SK-N-SH treated with all-trans-retinoic acid at 6 μM for 48 hours (cell line): ENCODE measurements at regions not wholly inside any gene's neighbourhood (a gene's known extent, or its start where the extent isn't known, plus 50 kb on each side); places are given as distances from the start of the nearest gene placed in this dataset.

Source experiments
- ATAC-seq: fragments of 200-7000 bp; cut with Tn5 transposase; 3 replicates; pipeline ENCODE4 v1.9.1; 2020; ENCODE audit warnings: mild to moderate bottlenecking, moderate library complexity
- ARNTL ChIP-seq: fragments of 450-650 bp; formaldehyde crosslinking; IDR thresholded peaks from 2 replicates; pipeline ENCODE4 v1.5.0; 2020; ENCODE audit warnings: low read depth, mild to moderate bottlenecking, moderate library complexity, borderline replicate concordance
- BACH2 ChIP-seq: fragments of 250-450 bp; sonication (Bioruptor Pico); IDR thresholded peaks from 2 replicates; pipeline ENCODE4 v1.9.0; 2021; ENCODE audit warnings: mild to moderate bottlenecking, borderline replicate concordance
- CSDC2 ChIP-seq: fragments of 250-450 bp; sonication (Bioruptor Pico); IDR thresholded peaks from 2 replicates; pipeline ENCODE4 v1.5.0; 2020; ENCODE audit warnings: mild to moderate bottlenecking, moderate library complexity
- CSRNP3 ChIP-seq: fragments of 250-450 bp; sonication (Bioruptor Pico); IDR thresholded peaks from 2 replicates; pipeline ENCODE4 v1.5.1; 2021; ENCODE audit warnings: mild to moderate bottlenecking, moderate library complexity
- ESRRG ChIP-seq: fragments of 250-450 bp; sonication (Bioruptor Pico); IDR thresholded peaks from 2 replicates; pipeline ENCODE4 v1.6.1; 2021; ENCODE audit warnings: mild to moderate bottlenecking
- GLIS3 ChIP-seq: fragments of 250-450 bp; sonication (Bioruptor Pico); IDR thresholded peaks from 2 replicates; pipeline ENCODE4 v1.5.0; 2020; ENCODE audit warnings: mild to moderate bottlenecking, moderate library complexity
- ISL1 ChIP-seq: fragments of 250-450 bp; sonication (Bioruptor Pico); IDR thresholded peaks from 2 replicates; pipeline ENCODE4 v2.1.2; 2022; ENCODE audit warnings: mild to moderate bottlenecking, moderate library complexity
- OSR1 ChIP-seq: fragments of 250-450 bp; sonication (Bioruptor Pico); IDR thresholded peaks from 2 replicates; pipeline ENCODE4 v1.8.0; 2022; ENCODE audit warnings: moderate library complexity, mild to moderate bottlenecking, inconsistent platforms
- POU6F1 ChIP-seq: fragments of 250-450 bp; sonication (Bioruptor Pico); IDR thresholded peaks from 2 replicates; pipeline ENCODE4 v1.8.0; 2021; ENCODE audit warnings: low read depth, mild to moderate bottlenecking, moderate library complexity, borderline replicate concordance
- PPARA ChIP-seq: fragments of 250-450 bp; sonication (Bioruptor Pico); IDR thresholded peaks from 2 replicates; pipeline ENCODE4 v1.5.0; 2020; ENCODE audit warnings: mild to moderate bottlenecking, borderline replicate concordance
- RARB ChIP-seq: fragments of 250-450 bp; sonication (Bioruptor Pico); IDR thresholded peaks from 2 replicates; pipeline ENCODE4 v1.8.0; 2021; ENCODE audit warnings: mild to moderate bottlenecking, moderate library complexity
- SNAI2 ChIP-seq: fragments of 250-450 bp; sonication (Bioruptor Pico); IDR thresholded peaks from 2 replicates; pipeline ENCODE4 v1.5.0; 2020; ENCODE audit warnings: mild to moderate bottlenecking, moderate library complexity
- TCF4 ChIP-seq: fragments of 250-450 bp; sonication (Bioruptor Pico); IDR thresholded peaks from 2 replicates; pipeline ENCODE4 v1.8.0; 2021; ENCODE audit warnings: mild to moderate bottlenecking, moderate library complexity, borderline replicate concordance
- TSHZ2 ChIP-seq: fragments of 250-450 bp; sonication (Bioruptor Pico); IDR thresholded peaks from 2 replicates; pipeline ENCODE4 v1.5.0; 2020; ENCODE audit warnings: mild to moderate bottlenecking, moderate library complexity
- ZC3H10 ChIP-seq: fragments of 250-450 bp; sonication (Bioruptor Pico); IDR thresholded peaks from 2 replicates; pipeline ENCODE4 v1.5.1; 2021; ENCODE audit warnings: mild to moderate bottlenecking, moderate library complexity
- ZFP3 ChIP-seq: fragments of 250-450 bp; sonication (Bioruptor Pico); IDR thresholded peaks from 2 replicates; pipeline ENCODE4 v1.5.0; 2020; ENCODE audit warnings: mild to moderate bottlenecking, moderate library complexity
- ZNF565 ChIP-seq: fragments of 450-650 bp; formaldehyde crosslinking; conservative IDR thresholded peaks from 2 replicates; pipeline ENCODE4 v1.5.0; 2020; ENCODE audit warnings: low read depth, mild to moderate bottlenecking, moderate library complexity
- ZNF70 ChIP-seq: fragments of 450-650 bp; formaldehyde crosslinking; IDR thresholded peaks from 2 replicates; pipeline ENCODE4 v1.5.0; 2020; ENCODE audit warnings: mild to moderate bottlenecking, moderate library complexity
- ZNF8 ChIP-seq: fragments of 450-650 bp; formaldehyde crosslinking; IDR thresholded peaks from 2 replicates; pipeline ENCODE4 v1.5.0; 2020; ENCODE audit warnings: mild to moderate bottlenecking, moderate library complexity
- TF ChIP-seq, protein P1 (sequence below): fragments of 250-450 bp; sonication (Bioruptor Pico); IDR thresholded peaks from 2 replicates; pipeline ENCODE4 v1.5.1; 2020; ENCODE audit warnings: low read depth, mild to moderate bottlenecking, moderate library complexity

DNA sequence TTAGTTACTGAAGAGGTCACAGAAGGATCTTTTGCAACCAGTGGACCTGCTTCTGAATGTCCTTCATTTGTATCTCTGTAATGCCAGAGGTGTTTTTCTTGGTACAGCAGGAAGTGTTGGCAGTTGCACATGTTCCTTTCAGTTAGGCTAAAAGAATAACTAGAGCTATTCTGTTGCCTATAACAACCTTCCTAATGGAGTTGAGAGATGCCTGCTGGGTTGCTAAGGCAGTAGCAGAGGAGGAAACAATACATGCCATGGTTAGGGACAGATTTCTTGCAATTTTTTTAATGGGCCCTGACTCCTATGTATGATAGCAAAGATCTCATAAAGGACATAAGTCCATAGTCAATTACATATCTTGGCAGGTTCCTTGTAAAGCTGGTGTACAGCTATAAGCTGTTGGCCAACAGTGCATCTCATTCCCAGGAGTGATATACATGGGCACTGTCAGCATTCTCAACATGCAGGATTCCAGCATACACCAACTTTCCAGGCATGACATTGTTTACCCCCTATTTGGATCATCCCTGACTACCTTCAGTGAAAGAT lies 556.6 kb downstream of the CCER1 start:
- ATAC-seq, result no peak
- TF ChIP-seq ARNTL (CRISPR knock-in tag) (no peak), TCF4 (CRISPR knock-in tag) (no peak), OSR1 (no peak), ZNF70 (CRISPR knock-in tag) (no peak), ZNF565 (CRISPR knock-in tag) (no peak), ZNF8 (no peak), SNAI2 (CRISPR knock-in tag) (no peak), TSHZ2 (CRISPR knock-in tag) (no peak), PPARA (CRISPR knock-in tag) (no peak), ZFP3 (CRISPR knock-in tag) (no peak), ESRRG (no peak), CSDC2 (no peak), CSRNP3 (CRISPR knock-in tag) (no peak), ISL1 (no peak), ZC3H10 (CRISPR knock-in tag) (no peak), GLIS3 (CRISPR knock-in tag) (no peak)
- TF ChIP-seq, protein P1, sequence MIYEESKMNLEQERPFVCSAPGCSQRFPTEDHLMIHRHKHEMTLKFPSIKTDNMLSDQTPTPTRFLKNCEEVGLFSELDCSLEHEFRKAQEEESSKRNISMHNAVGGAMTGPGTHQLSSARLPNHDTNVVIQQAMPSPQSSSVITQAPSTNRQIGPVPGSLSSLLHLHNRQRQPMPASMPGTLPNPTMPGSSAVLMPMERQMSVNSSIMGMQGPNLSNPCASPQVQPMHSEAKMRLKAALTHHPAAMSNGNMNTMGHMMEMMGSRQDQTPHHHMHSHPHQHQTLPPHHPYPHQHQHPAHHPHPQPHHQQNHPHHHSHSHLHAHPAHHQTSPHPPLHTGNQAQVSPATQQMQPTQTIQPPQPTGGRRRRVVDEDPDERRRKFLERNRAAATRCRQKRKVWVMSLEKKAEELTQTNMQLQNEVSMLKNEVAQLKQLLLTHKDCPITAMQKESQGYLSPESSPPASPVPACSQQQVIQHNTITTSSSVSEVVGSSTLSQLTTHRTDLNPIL (CRISPR knock-in tag), result no peak

GRCh38 chr12:90396556-90396955 lies 558.4 kb downstream of the CCER1 start:
- ATAC-seq, result no peak
- TF ChIP-seq POU6F1 (CRISPR knock-in tag) (no peak), PPARA (CRISPR knock-in tag) (no peak), BACH2 (CRISPR knock-in tag) (no peak), ISL1 (no peak), CSRNP3 (CRISPR knock-in tag) (no peak), TSHZ2 (CRISPR knock-in tag) (no peak), RARB (no peak)
- TF ChIP-seq, protein P1 (CRISPR knock-in tag), result no peak
